ENCODE measurements at regions not wholly inside any gene's neighbourhood (a gene's known extent, or its start where the extent isn't known, plus 50 kb on each side); places are given as distances from the start of the nearest gene placed in this dataset.
"Not testable (repeated sequence)": the region's sequence is repeated elsewhere in the genome, so short reads cannot be mapped to it uniquely, and the experiment has no call there.

GRCh38 chr11:38538866-38539680 is 1941.0 kb upstream of the RAG2 start:
- DNase-seq: no peak

GRCh38 chr11:38530226-38530625 is 1932.2 kb upstream of the RAG2 start:
- DNase-seq: no peak

- no peak for DNase-seq
Observed at GRCh38 chr11:38524945-38525344, 1926.9 kb upstream of the RAG2 start.

- no peak for DNase-seq
Observed at GRCh38 chr11:38517991-38518390, 1920.0 kb upstream of the RAG2 start.

GRCh38 chr11:38512830-38513229 is 1914.8 kb upstream of the RAG2 start:
- DNase-seq: not testable (repeated sequence)

- DNase-seq: no peak
Observed at GRCh38 chr11:38510041-38510440, 1912.0 kb upstream of the RAG2 start.

GRCh38 chr11:38503876-38504275 is 1905.8 kb upstream of the RAG2 start:
- no peak for DNase-seq

GRCh38 chr11:38498721-38499120 is 1900.7 kb upstream of the RAG2 start:
- no peak for DNase-seq

GRCh38 chr11:38491986-38492385 is 1894.0 kb upstream of the RAG2 start:
- DNase-seq: no peak

- DNase-seq: no peak
Observed at GRCh38 chr11:38481391-38481790, 1883.4 kb upstream of the RAG2 start.

- no peak for DNase-seq
Observed at GRCh38 chr11:38476808-38477575, 1879.0 kb upstream of the RAG2 start.

GRCh38 chr11:38461751-38462150 is 1863.7 kb upstream of the RAG2 start:
- no peak for DNase-seq

- no peak for DNase-seq
Observed at GRCh38 chr11:38460896-38461295, 1862.9 kb upstream of the RAG2 start.

GRCh38 chr11:38460429-38460828 is 1862.4 kb upstream of the RAG2 start:
- DNase-seq: no peak

GRCh38 chr11:38456371-38456770 is 1858.3 kb upstream of the RAG2 start:
- no peak for DNase-seq

GRCh38 chr11:38448284-38448683 is 1850.2 kb upstream of the RAG2 start:
- no peak for DNase-seq

GRCh38 chr11:38446336-38446735 is 1848.3 kb upstream of the RAG2 start:
- no peak for DNase-seq

- no peak for DNase-seq
Observed at GRCh38 chr11:38438091-38438490, 1840.1 kb upstream of the RAG2 start.

- no peak for DNase-seq
Observed at GRCh38 chr11:38425578-38425977, 1827.5 kb upstream of the RAG2 start.

- no peak for DNase-seq
Observed at GRCh38 chr11:38423042-38423441, 1825.0 kb upstream of the RAG2 start.

GRCh38 chr11:38416141-38416540 is 1818.1 kb upstream of the RAG2 start:
- no peak for DNase-seq

GRCh38 chr11:38411149-38411548 is 1813.1 kb upstream of the RAG2 start:
- no peak for DNase-seq

- no peak for DNase-seq
Observed at GRCh38 chr11:38402063-38402462, 1804.0 kb upstream of the RAG2 start.

- no peak for DNase-seq
Observed at GRCh38 chr11:38392176-38392575, 1794.1 kb upstream of the RAG2 start.
